ENCODE measurements at regions not wholly inside any gene's neighbourhood (a gene's known extent, or its start where the extent isn't known, plus 50 kb on each side); places are given as distances from the start of the nearest gene placed in this dataset.

- Histone ChIP-seq H3K27me3 (ENCODE audit: control insufficient read depth in 1 of 2, insufficient read depth in 2 of 2, low read length in 2 of 2) (no peaks in the 10 kb centered on the region), H3K36me3 (ENCODE audit: control insufficient read depth in 2 of 2, insufficient read depth in 2 of 2, low read length in 1 of 2) (no peaks in the 10 kb centered on the region), H3K4me1 (ENCODE audit: control insufficient read depth in 2 of 2, insufficient read depth in 2 of 2, low read length in 1 of 2) (peaks cover 0 to 3% of the 10 kb centered on the region in 2 donors), H3K27ac (ENCODE audit: low read depth in 2 of 2, low read length in 1 of 2) (no peak overlapping the region), H3K4me3 (ENCODE audit: low read depth in 1 of 2, low read length in 2 of 2) (no peak overlapping the region), H3K9me3 (ENCODE audit: control insufficient read depth in 2 of 2, insufficient read depth in 1 of 2, low read depth in 1 of 2, low read length in 1 of 2) (no peaks in the 10 kb centered on the region)
- WGBS, 2 donors, result 62 to 63% methylated on average over 8 of the region's 8 CpGs
Observed at GRCh38 chr11:119835753-119836152, 106.8 kb upstream of the NECTIN1 start.

- Histone ChIP-seq H3K4me1 (ENCODE audit: control insufficient read depth in 2 of 2, insufficient read depth in 2 of 2, low read length in 1 of 2) (peaks cover 2 to 3% of the 10 kb centered on the region in 2 donors), H3K36me3 (ENCODE audit: control insufficient read depth in 2 of 2, insufficient read depth in 2 of 2, low read length in 1 of 2) (no peaks in the 10 kb centered on the region), H3K9me3 (ENCODE audit: control insufficient read depth in 2 of 2, insufficient read depth in 1 of 2, low read depth in 1 of 2, low read length in 1 of 2) (no peaks in the 10 kb centered on the region), H3K27ac (ENCODE audit: low read depth in 2 of 2, low read length in 1 of 2) (no peak overlapping the region), H3K4me3 (ENCODE audit: low read depth in 1 of 2, low read length in 2 of 2) (no peak overlapping the region), H3K27me3 (ENCODE audit: control insufficient read depth in 1 of 2, insufficient read depth in 2 of 2, low read length in 2 of 2) (no peaks in the 10 kb centered on the region)
- WGBS, 2 donors, result 49 to 59% methylated on average over 11 of the region's 11 CpGs
Observed at GRCh38 chr11:119832202-119832935, 103.4 kb upstream of the NECTIN1 start.

- H3K27ac ChIP-seq (ENCODE audit: low read depth in 2 of 2, low read length in 1 of 2), result no peak overlapping the region
- no peaks in the 10 kb centered on the region for H3K9me3 ChIP-seq (ENCODE audit: control insufficient read depth in 2 of 2, insufficient read depth in 1 of 2, low read depth in 1 of 2, low read length in 1 of 2)
- H3K4me1 ChIP-seq (ENCODE audit: control insufficient read depth in 2 of 2, insufficient read depth in 2 of 2, low read length in 1 of 2), result peaks cover 2 to 3% of the 10 kb centered on the region in 2 donors
- WGBS, 2 donors, result 74 to 86% methylated on average over 7 of the region's 7 CpGs
- H3K4me3 ChIP-seq (ENCODE audit: low read depth in 1 of 2, low read length in 2 of 2), result no peak overlapping the region
- no peaks in the 10 kb centered on the region for H3K27me3 ChIP-seq (ENCODE audit: control insufficient read depth in 1 of 2, insufficient read depth in 2 of 2, low read length in 2 of 2)
- H3K36me3 ChIP-seq (ENCODE audit: control insufficient read depth in 2 of 2, insufficient read depth in 2 of 2, low read length in 1 of 2), result no peaks in the 10 kb centered on the region
Observed at GRCh38 chr11:119831011-119831410, 102.0 kb upstream of the NECTIN1 start.

- peaks cover 0 to 2% of the 10 kb centered on the region in 2 donors for H3K9me3 ChIP-seq (ENCODE audit: control insufficient read depth in 2 of 2, insufficient read depth in 1 of 2, low read depth in 1 of 2, low read length in 1 of 2)
- peaks cover 2 to 3% of the 10 kb centered on the region in 2 donors for H3K4me1 ChIP-seq (ENCODE audit: control insufficient read depth in 2 of 2, insufficient read depth in 2 of 2, low read length in 1 of 2)
- H3K27ac ChIP-seq (ENCODE audit: low read depth in 2 of 2, low read length in 1 of 2), result no peak overlapping the region
- 86 to 87% methylated on average over 6 of the region's 6 CpGs for WGBS, 2 donors
- H3K4me3 ChIP-seq (ENCODE audit: low read depth in 1 of 2, low read length in 2 of 2), result no peak overlapping the region
- no peaks in the 10 kb centered on the region for H3K36me3 ChIP-seq (ENCODE audit: control insufficient read depth in 2 of 2, insufficient read depth in 2 of 2, low read length in 1 of 2)
- no peaks in the 10 kb centered on the region for H3K27me3 ChIP-seq (ENCODE audit: control insufficient read depth in 1 of 2, insufficient read depth in 2 of 2, low read length in 2 of 2)
Observed at GRCh38 chr11:119830400-119830799, 101.4 kb upstream of the NECTIN1 start.

GRCh38 chr11:119829402-119829801, 100.4 kb upstream of the NECTIN1 start:
- Histone ChIP-seq H3K36me3 (ENCODE audit: control insufficient read depth in 2 of 2, insufficient read depth in 2 of 2, low read length in 1 of 2) (no peaks in the 10 kb centered on the region), H3K27ac (ENCODE audit: low read depth in 2 of 2, low read length in 1 of 2) (no peak overlapping the region), H3K27me3 (ENCODE audit: control insufficient read depth in 1 of 2, insufficient read depth in 2 of 2, low read length in 2 of 2) (no peaks in the 10 kb centered on the region), H3K4me3 (ENCODE audit: low read depth in 1 of 2, low read length in 2 of 2) (no peak overlapping the region), H3K9me3 (ENCODE audit: control insufficient read depth in 2 of 2, insufficient read depth in 1 of 2, low read depth in 1 of 2, low read length in 1 of 2) (peaks cover 0 to 2% of the 10 kb centered on the region in 2 donors), H3K4me1 (ENCODE audit: control insufficient read depth in 2 of 2, insufficient read depth in 2 of 2, low read length in 1 of 2) (peaks cover 2 to 3% of the 10 kb centered on the region in 2 donors)
- WGBS, 2 donors, result 68 to 75% methylated on average over 3 of the region's 3 CpGs

- 84 to 87% methylated on average over 2 of the region's 2 CpGs for WGBS, 2 donors
- Histone ChIP-seq H3K27me3 (ENCODE audit: control insufficient read depth in 1 of 2, insufficient read depth in 2 of 2, low read length in 2 of 2) (no peaks in the 10 kb centered on the region), H3K27ac (ENCODE audit: low read depth in 2 of 2, low read length in 1 of 2) (no peak overlapping the region), H3K4me3 (ENCODE audit: low read depth in 1 of 2, low read length in 2 of 2) (no peak overlapping the region), H3K4me1 (ENCODE audit: control insufficient read depth in 2 of 2, insufficient read depth in 2 of 2, low read length in 1 of 2) (peaks cover 2 to 3% of the 10 kb centered on the region in 2 donors), H3K9me3 (ENCODE audit: control insufficient read depth in 2 of 2, insufficient read depth in 1 of 2, low read depth in 1 of 2, low read length in 1 of 2) (peaks cover 0 to 2% of the 10 kb centered on the region in 2 donors), H3K36me3 (ENCODE audit: control insufficient read depth in 2 of 2, insufficient read depth in 2 of 2, low read length in 1 of 2) (no peaks in the 10 kb centered on the region)
Observed at GRCh38 chr11:119828819-119829218, 99.8 kb upstream of the NECTIN1 start.

GRCh38 chr11:119828006-119828405, 99.0 kb upstream of the NECTIN1 start:
- H3K27ac ChIP-seq (ENCODE audit: low read depth in 2 of 2, low read length in 1 of 2), result no peak overlapping the region
- peaks cover 0 to 2% of the 10 kb centered on the region in 2 donors for H3K9me3 ChIP-seq (ENCODE audit: control insufficient read depth in 2 of 2, insufficient read depth in 1 of 2, low read depth in 1 of 2, low read length in 1 of 2)
- H3K4me1 ChIP-seq (ENCODE audit: control insufficient read depth in 2 of 2, insufficient read depth in 2 of 2, low read length in 1 of 2), result peaks cover 2 to 3% of the 10 kb centered on the region in 2 donors
- H3K36me3 ChIP-seq (ENCODE audit: control insufficient read depth in 2 of 2, insufficient read depth in 2 of 2, low read length in 1 of 2), result no peaks in the 10 kb centered on the region
- WGBS, 2 donors, result 69 to 90% methylated on average over 9 of the region's 9 CpGs
- no peak overlapping the region for H3K4me3 ChIP-seq (ENCODE audit: low read depth in 1 of 2, low read length in 2 of 2)
- no peaks in the 10 kb centered on the region for H3K27me3 ChIP-seq (ENCODE audit: control insufficient read depth in 1 of 2, insufficient read depth in 2 of 2, low read length in 2 of 2)

GRCh38 chr11:119827113-119827512, 98.1 kb upstream of the NECTIN1 start:
- H3K4me3 ChIP-seq (ENCODE audit: low read depth in 1 of 2, low read length in 2 of 2), result no peak overlapping the region
- H3K27ac ChIP-seq (ENCODE audit: low read depth in 2 of 2, low read length in 1 of 2), result no peak overlapping the region
- peaks cover 0 to 2% of the 10 kb centered on the region in 2 donors for H3K9me3 ChIP-seq (ENCODE audit: control insufficient read depth in 2 of 2, insufficient read depth in 1 of 2, low read depth in 1 of 2, low read length in 1 of 2)
- H3K27me3 ChIP-seq (ENCODE audit: control insufficient read depth in 1 of 2, insufficient read depth in 2 of 2, low read length in 2 of 2), result no peaks in the 10 kb centered on the region
- WGBS, 2 donors, result 18 to 39% methylated on average over 2 of the region's 2 CpGs
- no peaks in the 10 kb centered on the region for H3K36me3 ChIP-seq (ENCODE audit: control insufficient read depth in 2 of 2, insufficient read depth in 2 of 2, low read length in 1 of 2)
- H3K4me1 ChIP-seq (ENCODE audit: control insufficient read depth in 2 of 2, insufficient read depth in 2 of 2, low read length in 1 of 2), result peaks cover 2% of the 10 kb centered on the region in 2 donors

- Histone ChIP-seq H3K36me3 (ENCODE audit: control insufficient read depth in 2 of 2, insufficient read depth in 2 of 2, low read length in 1 of 2) (no peaks in the 10 kb centered on the region), H3K4me3 (ENCODE audit: low read depth in 1 of 2, low read length in 2 of 2) (no peak overlapping the region), H3K27me3 (ENCODE audit: control insufficient read depth in 1 of 2, insufficient read depth in 2 of 2, low read length in 2 of 2) (no peaks in the 10 kb centered on the region), H3K27ac (ENCODE audit: low read depth in 2 of 2, low read length in 1 of 2) (no peak overlapping the region), H3K9me3 (ENCODE audit: control insufficient read depth in 2 of 2, insufficient read depth in 1 of 2, low read depth in 1 of 2, low read length in 1 of 2) (peaks cover 0 to 2% of the 10 kb centered on the region in 2 donors), H3K4me1 (ENCODE audit: control insufficient read depth in 2 of 2, insufficient read depth in 2 of 2, low read length in 1 of 2) (peaks cover 0 to 2% of the 10 kb centered on the region in 2 donors)
- WGBS, 2 donors, result 77 to 83% methylated on average over 15 of the region's 15 CpGs
Observed at GRCh38 chr11:119823077-119823476, 94.1 kb upstream of the NECTIN1 start.

GRCh38 chr11:119816660-119817059, 87.7 kb upstream of the NECTIN1 start:
- no peak overlapping the region for H3K4me3 ChIP-seq (ENCODE audit: low read depth in 1 of 2, low read length in 2 of 2)
- no peaks in the 10 kb centered on the region for H3K36me3 ChIP-seq (ENCODE audit: control insufficient read depth in 2 of 2, insufficient read depth in 2 of 2, low read length in 1 of 2)
- H3K9me3 ChIP-seq (ENCODE audit: control insufficient read depth in 2 of 2, insufficient read depth in 1 of 2, low read depth in 1 of 2, low read length in 1 of 2), result peaks cover 0 to 2% of the 10 kb centered on the region in 2 donors
- whole genome bisulfite sequencing, 2 donors, result 66 to 72% methylated on average over 2 of the region's 2 CpGs
- H3K27me3 ChIP-seq (ENCODE audit: control insufficient read depth in 1 of 2, insufficient read depth in 2 of 2, low read length in 2 of 2), result no peaks in the 10 kb centered on the region
- H3K4me1 ChIP-seq (ENCODE audit: control insufficient read depth in 2 of 2, insufficient read depth in 2 of 2, low read length in 1 of 2), result peaks cover 0 to 2% of the 10 kb centered on the region in 2 donors
- no peak overlapping the region for H3K27ac ChIP-seq (ENCODE audit: low read depth in 2 of 2, low read length in 1 of 2)
